ENCODE measurements at regions not wholly inside any gene's neighbourhood (a gene's known extent, or its start where the extent isn't known, plus 50 kb on each side); places are given as distances from the start of the nearest gene placed in this dataset.

DNA sequence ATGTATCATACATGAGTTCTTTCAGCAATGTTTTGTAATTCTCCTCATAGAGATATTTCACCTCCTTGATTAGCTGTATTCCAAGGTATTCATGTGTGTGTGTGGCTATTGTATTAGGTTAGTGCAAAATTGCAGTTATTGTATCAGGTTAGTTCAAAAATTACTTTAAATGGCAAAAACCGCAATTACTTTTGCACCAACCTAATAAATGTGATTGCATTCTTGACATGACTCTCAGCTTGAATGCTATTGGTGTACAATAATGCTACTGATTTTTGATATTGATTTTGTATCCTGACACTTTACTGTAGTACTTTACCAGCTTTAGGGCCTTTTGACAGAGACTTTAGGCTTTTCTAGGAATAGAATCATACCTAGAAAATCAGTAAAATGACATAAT, 297.4 kb downstream of the ZWINT start:
- no peak overlapping the region for H3K27ac ChIP-seq (ENCODE audit: low read length)
- no peaks in the 10 kb centered on the region for H3K9me2 ChIP-seq (ENCODE audit: insufficient read depth, low read length)
- H3F3A ChIP-seq (ENCODE audit: insufficient read depth, low read length, poor library complexity, severe bottlenecking), result no peaks in the 10 kb centered on the region
- H3K36me3 ChIP-seq (ENCODE audit: insufficient read depth, low read length), result no peaks in the 10 kb centered on the region
- H3K4me2 ChIP-seq (ENCODE audit: low read length), result no peak overlapping the region
- no peaks in the 10 kb centered on the region for H4K20me1 ChIP-seq (ENCODE audit: insufficient read depth)
- H3K4me3 ChIP-seq (ENCODE audit: low read length), result no peak overlapping the region
- no peaks in the 10 kb centered on the region for H3K79me2 ChIP-seq (replicated peaks; ENCODE audit: insufficient read depth, low read length)
- no peaks in the 10 kb centered on the region for H3K27me3 ChIP-seq (ENCODE audit: insufficient read depth, low read depth, low read length)
- H2AFZ ChIP-seq (ENCODE audit: low read depth, low read length), result no peak overlapping the region
- H3K9me3 ChIP-seq (ENCODE audit: low read length), result no peaks in the 10 kb centered on the region
- TF ChIP-seq TAF1 (IDR thresholded peaks at IDR 0.05; ENCODE audit: low read depth) (no peak), EZH2 (IDR thresholded peaks at IDR 0.05; ENCODE audit: borderline replicate concordance, insufficient read depth, low read length, poor library complexity, severe bottlenecking) (no peak), REST (IDR thresholded peaks at IDR 0.05; ENCODE audit: borderline replicate concordance) (no peak), RAD21 (conservative IDR thresholded peaks at IDR 0.05) (no peak), POLR2AphosphoS5 (IDR thresholded peaks at IDR 0.05) (no peak), CTCF (IDR thresholded peaks at IDR 0.05; ENCODE audit: poor library complexity, severe bottlenecking) (no peak), SMC3 (conservative IDR thresholded peaks at IDR 0.05; ENCODE audit: poor library complexity) (no peak), EP300 (conservative IDR thresholded peaks at IDR 0.05; ENCODE audit: poor library complexity, severe bottlenecking) (no peak), MXI1 (conservative IDR thresholded peaks at IDR 0.05; ENCODE audit: poor library complexity, severe bottlenecking) (no peak)
- H3K9ac ChIP-seq (ENCODE audit: low read length), result no peak overlapping the region

DNA sequence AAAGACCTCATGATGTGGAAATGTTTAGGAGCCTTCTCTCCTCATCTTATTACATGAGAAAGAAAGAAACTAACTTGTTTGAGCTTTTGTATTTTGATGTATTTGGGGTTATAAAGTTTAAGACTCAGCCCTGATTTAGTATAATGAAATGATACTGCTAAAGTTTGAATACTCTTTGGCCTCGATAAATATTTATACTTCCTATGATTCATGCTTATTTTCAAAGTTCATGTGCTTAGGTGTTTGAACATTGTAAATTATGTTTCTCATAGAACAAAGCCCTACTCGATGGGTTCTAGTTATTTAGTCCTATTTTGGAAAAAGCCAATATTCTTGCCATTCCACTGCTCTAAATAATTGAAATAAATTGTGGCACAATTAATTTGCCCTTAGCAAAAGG, 303.2 kb downstream of the ZWINT start:
- Histone ChIP-seq H2AFZ (ENCODE audit: low read depth, low read length) (no peak overlapping the region), H3K36me3 (ENCODE audit: insufficient read depth, low read length) (no peaks in the 10 kb centered on the region), H3K4me2 (ENCODE audit: low read length) (no peak overlapping the region), H4K20me1 (ENCODE audit: insufficient read depth) (no peaks in the 10 kb centered on the region), H3K27ac (ENCODE audit: low read length) (no peak overlapping the region), H3K9ac (ENCODE audit: low read length) (no peak overlapping the region), H3K4me3 (ENCODE audit: low read length) (no peak overlapping the region), H3F3A (ENCODE audit: insufficient read depth, low read length, poor library complexity, severe bottlenecking) (no peaks in the 10 kb centered on the region), H3K27me3 (ENCODE audit: insufficient read depth, low read depth, low read length) (no peaks in the 10 kb centered on the region), H3K9me2 (ENCODE audit: insufficient read depth, low read length) (no peaks in the 10 kb centered on the region), H3K79me2 (replicated peaks; ENCODE audit: insufficient read depth, low read length) (no peaks in the 10 kb centered on the region), H3K9me3 (ENCODE audit: low read length) (no peaks in the 10 kb centered on the region)
- TF ChIP-seq EZH2 (IDR thresholded peaks at IDR 0.05; ENCODE audit: borderline replicate concordance, insufficient read depth, low read length, poor library complexity, severe bottlenecking) (no peak), REST (IDR thresholded peaks at IDR 0.05; ENCODE audit: borderline replicate concordance) (no peak), POLR2AphosphoS5 (IDR thresholded peaks at IDR 0.05) (no peak), TAF1 (IDR thresholded peaks at IDR 0.05; ENCODE audit: low read depth) (no peak), CTCF (IDR thresholded peaks at IDR 0.05; ENCODE audit: poor library complexity, severe bottlenecking) (no peak), SMC3 (conservative IDR thresholded peaks at IDR 0.05; ENCODE audit: poor library complexity) (no peak), MXI1 (conservative IDR thresholded peaks at IDR 0.05; ENCODE audit: poor library complexity, severe bottlenecking) (no peak), RAD21 (conservative IDR thresholded peaks at IDR 0.05) (no peak), EP300 (conservative IDR thresholded peaks at IDR 0.05; ENCODE audit: poor library complexity, severe bottlenecking) (no peak)

All from neural cell (in vitro differentiated cells).